ENCODE measurements at regions not wholly inside any gene's neighbourhood (a gene's known extent, or its start where the extent isn't known, plus 50 kb on each side); places are given as distances from the start of the nearest gene placed in this dataset.

GRCh38 chr6:121641158-121641557 lies 205.7 kb downstream of the GJA1 start:
- Mint-ChIP-seq H3K4me1 (no peaks in the 10 kb centered on the region), H3K27me3 (ENCODE audit: low read depth) (no peaks in the 10 kb centered on the region)

More at GRCh38 chr6:121641158-121641557, 205.7 kb downstream of the GJA1 start:
- H2BK5ac ChIP-seq (ENCODE audit: insufficient read length, low read length), result no peak overlapping the region
- no peak overlapping the region for H3K56ac ChIP-seq (ENCODE audit: insufficient read length, low read depth, low read length)
- H3K23me2 ChIP-seq (ENCODE audit: insufficient read length, low read depth, low read length, poor library complexity, severe bottlenecking), result no peaks in the 10 kb centered on the region
- no peak overlapping the region for H3K18ac ChIP-seq (ENCODE audit: insufficient read length, low read depth, low read length)
- no peaks in the 10 kb centered on the region for H4K20me1 ChIP-seq (ENCODE audit: control insufficient read depth, insufficient read depth, insufficient read length)
- DNase-seq, result no peak
- Mint-ChIP-seq H3K9me3 (peaks cover 24 to 25% of the 10 kb centered on the region in 2 experiments), H3K4me3 (no peak overlapping the region), H3K27ac (no peak overlapping the region), H3K36me3 (ENCODE audit: insufficient read depth in 1 of 3, low read depth in 3 of 3) (peaks cover 15 to 29% (median 21%) of the 10 kb centered on the region in 3 experiments)
- H3K4me2 ChIP-seq (ENCODE audit: insufficient read depth, insufficient read length, low read length), result no peak overlapping the region
- H3T11ph ChIP-seq (ENCODE audit: low read length), result no peak overlapping the region
- WGBS (ENCODE audit: extremely low coverage, insufficient read length, low lambda C conversion rate), result no CpG with 5 or more reads among the region's 3 CpGs
- H3K4ac ChIP-seq (ENCODE audit: low read depth, low read length), result no peak overlapping the region
- H2BK15ac ChIP-seq (ENCODE audit: low read depth, low read length), result no peak overlapping the region
- no peaks in the 10 kb centered on the region for H3K4me1 ChIP-seq (ENCODE audit: insufficient read depth, low read length)
- no peaks in the 10 kb centered on the region for H3K27me3 ChIP-seq (ENCODE audit: insufficient read depth, low read length)
- H3K14ac ChIP-seq (ENCODE audit: insufficient read depth, low read length), result no peak overlapping the region
- TF ChIP-seq, protein P1, sequence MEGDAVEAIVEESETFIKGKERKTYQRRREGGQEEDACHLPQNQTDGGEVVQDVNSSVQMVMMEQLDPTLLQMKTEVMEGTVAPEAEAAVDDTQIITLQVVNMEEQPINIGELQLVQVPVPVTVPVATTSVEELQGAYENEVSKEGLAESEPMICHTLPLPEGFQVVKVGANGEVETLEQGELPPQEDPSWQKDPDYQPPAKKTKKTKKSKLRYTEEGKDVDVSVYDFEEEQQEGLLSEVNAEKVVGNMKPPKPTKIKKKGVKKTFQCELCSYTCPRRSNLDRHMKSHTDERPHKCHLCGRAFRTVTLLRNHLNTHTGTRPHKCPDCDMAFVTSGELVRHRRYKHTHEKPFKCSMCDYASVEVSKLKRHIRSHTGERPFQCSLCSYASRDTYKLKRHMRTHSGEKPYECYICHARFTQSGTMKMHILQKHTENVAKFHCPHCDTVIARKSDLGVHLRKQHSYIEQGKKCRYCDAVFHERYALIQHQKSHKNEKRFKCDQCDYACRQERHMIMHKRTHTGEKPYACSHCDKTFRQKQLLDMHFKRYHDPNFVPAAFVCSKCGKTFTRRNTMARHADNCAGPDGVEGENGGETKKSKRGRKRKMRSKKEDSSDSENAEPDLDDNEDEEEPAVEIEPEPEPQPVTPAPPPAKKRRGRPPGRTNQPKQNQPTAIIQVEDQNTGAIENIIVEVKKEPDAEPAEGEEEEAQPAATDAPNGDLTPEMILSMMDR (conservative IDR thresholded peaks at IDR 0.05), result no peak
- H2AK5ac ChIP-seq (ENCODE audit: insufficient read length, low read length), result no peak overlapping the region
- no peak overlapping the region for H3K9ac ChIP-seq (ENCODE audit: extremely low read depth, insufficient read length, low read length)
- no peak overlapping the region for H4K91ac ChIP-seq (ENCODE audit: insufficient read length, low read depth, low read length)
- H2BK120ac ChIP-seq (ENCODE audit: low read depth, low read length, poor library complexity, severe bottlenecking), result no peak overlapping the region
- H3K79me2 ChIP-seq (ENCODE audit: insufficient read depth, low read length), result no peaks in the 10 kb centered on the region
- H2AFZ ChIP-seq (ENCODE audit: low read length), result no peak overlapping the region
- no peak overlapping the region for H3K27ac ChIP-seq (ENCODE audit: insufficient read length, low read depth, low read length)
- H4K5ac ChIP-seq (ENCODE audit: insufficient read length, low read depth, low read length), result no peak overlapping the region
- H4K8ac ChIP-seq (replicated peaks; ENCODE audit: insufficient read length, low read depth, low read length), result no peak overlapping the region
- H2BK20ac ChIP-seq (ENCODE audit: low read depth, low read length, poor library complexity, severe bottlenecking), result no peak overlapping the region
- no peak overlapping the region for H2BK12ac ChIP-seq (ENCODE audit: insufficient read length, low read depth, low read length)
- H3K9me3 ChIP-seq (ENCODE audit: control insufficient read depth, low read depth, low read length), result peaks cover 5% of the 10 kb centered on the region
- no peak overlapping the region for H3K23ac ChIP-seq (ENCODE audit: insufficient read length, low read depth, low read length)
- H3K79me1 ChIP-seq (ENCODE audit: insufficient read depth, low read depth, low read length, poor library complexity, severe bottlenecking), result no peaks in the 10 kb centered on the region

All from H9 (cell line).